HG03025 (cell line): ENCODE measurements at regions not wholly inside any gene's neighbourhood (a gene's known extent, or its start where the extent isn't known, plus 50 kb on each side); places are given as distances from the start of the nearest gene placed in this dataset.
A peak's percentile ranks its signal among the peaks of the same experiment; 100 is the strongest.

Experiments
- ATAC-seq: cut with Tn5 transposase; IDR thresholded peaks from one replicate; pipeline ENCODE4 v1.9.1; 2021; ENCODE audit warnings: mild to moderate bottlenecking, moderate library complexity; ENCODE audit not compliant: unreplicated experiment, low FRiP score

DNA sequence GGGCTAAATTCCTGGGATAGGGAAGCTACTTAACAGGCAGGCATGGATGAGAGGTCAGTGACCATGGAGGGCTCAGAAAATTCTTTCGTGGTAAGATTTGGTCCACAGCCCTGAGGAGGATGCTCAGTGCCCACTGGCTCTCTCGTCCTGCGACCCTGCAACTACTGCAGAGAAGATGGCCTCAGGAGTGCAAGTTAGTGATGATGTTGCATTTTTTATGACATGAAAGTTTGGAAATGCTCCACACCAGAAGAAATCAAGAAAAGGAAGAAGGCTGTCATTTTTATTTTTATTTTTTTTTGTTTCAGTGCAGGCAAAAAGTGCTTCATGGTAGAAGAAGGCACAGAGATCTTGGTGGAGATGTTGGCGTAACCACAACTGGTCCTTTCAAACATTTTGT lies 238.6 kb upstream of the PARD3B start:
- no peak for ATAC-seq

DNA sequence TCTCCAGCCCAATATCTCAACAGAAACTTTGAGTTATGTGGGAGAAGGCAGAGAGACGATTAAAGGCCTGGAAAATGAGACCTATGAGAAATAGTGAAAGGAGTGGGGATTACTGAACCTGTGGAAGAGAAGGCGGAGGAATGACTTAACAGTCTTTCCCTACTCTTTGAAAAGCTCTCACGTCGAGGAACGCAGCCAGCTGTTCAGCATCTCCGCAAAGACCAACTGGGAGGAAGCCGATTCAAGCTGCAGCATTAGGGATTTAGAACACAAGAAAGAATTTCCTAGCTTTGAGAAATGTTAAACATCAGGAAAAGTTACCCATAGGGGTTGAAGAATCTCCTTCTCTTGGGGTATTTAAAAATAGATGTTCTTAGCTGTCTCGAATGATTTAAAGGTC lies 233.2 kb upstream of the PARD3B start:
- ATAC-seq, result no peak

DNA sequence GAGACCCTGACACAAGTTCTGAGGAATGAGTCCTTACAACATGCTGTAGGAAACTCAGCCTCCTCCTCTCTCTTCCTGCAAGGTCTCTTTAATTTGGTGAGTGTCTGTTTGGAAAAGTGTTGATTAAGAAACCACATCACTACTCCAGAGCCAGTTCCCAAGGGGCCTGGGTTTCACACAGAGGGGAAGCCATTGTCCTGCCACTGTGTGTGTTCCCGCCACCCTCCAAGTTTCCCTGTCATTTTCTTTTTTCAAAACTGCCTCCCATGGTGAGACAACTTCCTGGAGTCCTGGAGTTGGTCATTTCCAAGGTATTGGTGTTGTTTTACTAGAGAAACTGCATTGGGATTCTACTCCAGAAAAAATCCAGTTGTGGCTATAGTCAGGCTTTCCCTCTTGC lies 232.0 kb upstream of the PARD3B start:
- no peak for ATAC-seq

DNA sequence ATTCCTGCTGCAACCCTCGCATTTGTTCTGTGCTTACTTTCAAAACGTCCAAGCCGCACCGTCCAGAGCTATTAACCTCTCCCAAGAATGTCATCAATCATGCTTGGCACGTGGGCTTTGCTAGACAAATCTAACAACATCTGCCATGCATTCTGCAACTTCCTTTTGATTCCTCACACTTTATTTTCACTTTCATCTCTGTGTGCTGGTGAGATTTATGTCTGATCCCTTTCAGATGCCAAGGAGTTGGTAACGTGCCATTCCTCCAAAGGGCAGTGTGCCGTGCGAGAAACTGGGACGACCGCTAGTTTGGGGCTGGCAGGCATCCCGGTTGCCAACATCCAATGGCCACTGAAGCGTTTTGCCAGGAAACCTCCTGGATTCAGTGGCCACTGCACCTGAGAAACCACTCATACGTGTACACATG lies 230.0 kb upstream of the PARD3B start:
- ATAC-seq, result no peak

DNA sequence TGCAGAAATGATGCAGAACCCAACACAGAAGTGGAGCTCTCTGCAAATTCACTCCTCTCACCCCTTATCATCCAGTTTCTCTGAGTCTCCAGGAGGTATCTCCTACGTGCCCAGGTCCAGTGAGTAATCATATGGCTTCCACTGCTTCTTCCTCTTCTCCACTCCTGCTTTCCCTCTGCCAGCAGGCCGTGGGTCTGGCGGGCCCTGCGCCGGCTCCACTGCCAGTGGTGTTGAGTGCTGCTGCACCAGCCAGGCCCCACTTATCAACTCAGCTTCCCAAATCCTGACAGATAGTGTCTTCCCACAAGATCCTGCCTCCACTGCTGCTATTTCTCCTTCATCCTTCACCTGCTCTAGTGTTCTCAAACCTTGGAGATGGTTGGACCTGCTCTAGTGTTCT lies 227.6 kb upstream of the PARD3B start:
- ATAC-seq, result no peak

DNA sequence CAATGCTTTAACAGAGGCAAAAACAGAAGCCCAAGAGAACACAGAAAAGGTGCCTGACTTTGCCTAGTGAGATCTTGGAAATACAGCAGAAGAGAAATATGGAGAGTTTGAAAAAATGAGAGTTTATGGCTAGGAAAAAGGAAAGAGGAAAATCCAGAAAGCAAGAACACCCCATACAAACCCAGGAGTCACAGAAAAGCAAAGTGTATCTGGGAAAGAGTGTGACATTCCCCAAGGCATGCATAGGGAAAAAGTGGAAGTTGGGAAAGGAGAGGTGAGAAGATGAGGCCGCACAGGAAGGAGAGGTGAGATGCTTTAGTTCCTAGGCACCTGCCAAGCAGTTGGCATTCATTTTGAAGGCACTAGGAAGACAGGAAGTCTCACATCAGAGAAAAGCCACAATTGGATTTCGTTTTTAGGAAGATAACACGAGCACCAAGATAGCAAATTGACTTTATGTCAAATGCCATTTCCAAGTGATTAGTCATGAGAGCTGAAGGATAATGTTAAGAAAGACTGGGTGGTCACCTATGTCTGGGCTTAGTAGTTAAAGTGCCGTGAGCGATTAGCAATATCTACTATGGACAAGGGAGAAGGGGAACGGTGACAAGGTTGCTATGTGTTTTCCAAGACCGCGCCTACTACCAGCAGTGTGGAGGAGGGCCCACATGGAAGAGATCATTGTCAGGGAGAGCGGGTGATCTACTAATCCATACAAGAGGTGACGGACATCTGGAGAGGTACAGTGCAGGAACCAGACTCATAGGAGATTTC lies 224.1 kb upstream of the PARD3B start:
- ATAC-seq, result no peak

DNA sequence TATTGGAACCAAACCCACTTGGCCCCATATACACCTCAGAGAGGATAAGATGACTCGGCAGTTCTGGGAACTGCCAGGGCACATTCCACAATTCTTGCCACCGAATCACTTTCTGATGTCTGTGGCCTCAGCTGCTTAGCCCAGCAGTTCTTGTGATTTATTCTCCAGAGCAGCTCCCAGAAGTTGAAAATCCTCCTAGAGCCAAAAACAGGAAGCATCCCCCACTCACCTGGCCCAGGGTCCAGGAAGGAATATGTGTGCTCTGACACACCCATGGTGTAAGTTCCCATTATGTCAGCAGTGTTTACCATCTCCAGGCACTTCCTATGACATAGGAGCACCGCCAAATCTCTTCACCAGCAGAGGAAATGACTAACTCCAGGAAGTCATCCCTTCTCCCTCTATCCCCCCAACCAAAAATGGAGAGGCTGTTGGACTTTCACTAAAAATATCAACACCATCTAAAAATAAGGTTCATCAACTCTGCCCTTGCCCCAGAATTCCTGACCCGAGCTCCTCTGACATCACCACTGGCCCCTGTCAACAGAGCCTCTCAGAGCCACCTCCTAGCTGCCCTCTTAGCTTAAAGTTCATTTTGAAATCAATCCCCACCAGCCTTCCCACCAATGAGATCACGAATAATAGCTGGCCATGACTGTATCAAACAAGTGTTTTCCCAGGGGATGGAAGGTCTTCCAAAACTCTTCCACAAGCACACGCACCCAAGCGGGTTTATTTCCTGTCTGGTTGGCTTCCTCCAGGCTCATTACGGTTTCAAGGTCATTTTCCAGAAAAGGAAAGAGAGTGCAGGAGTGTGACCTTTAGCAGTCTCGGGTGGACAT lies 223.1 kb upstream of the PARD3B start:
- ATAC-seq, result no peak

DNA sequence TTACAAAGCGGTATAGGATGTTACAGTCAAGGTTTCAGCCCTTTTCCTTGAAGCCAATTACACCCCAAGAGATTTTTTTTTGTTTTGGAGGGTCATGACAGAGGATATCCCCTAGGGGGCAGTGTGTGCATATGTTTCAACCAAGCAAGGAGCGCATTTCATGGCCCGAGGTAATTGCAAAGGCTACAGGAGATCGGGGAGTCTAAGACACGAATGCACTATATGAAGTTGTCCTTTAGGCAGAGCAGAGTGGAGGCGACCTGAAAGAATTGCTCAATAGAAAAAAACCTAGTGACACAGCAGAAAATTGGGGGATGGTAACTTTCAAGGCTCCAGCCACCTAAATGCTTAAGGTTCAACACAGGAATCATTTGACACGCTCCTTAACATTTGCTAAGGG lies 219.8 kb upstream of the PARD3B start:
- ATAC-seq, result peak; percentile 84

DNA sequence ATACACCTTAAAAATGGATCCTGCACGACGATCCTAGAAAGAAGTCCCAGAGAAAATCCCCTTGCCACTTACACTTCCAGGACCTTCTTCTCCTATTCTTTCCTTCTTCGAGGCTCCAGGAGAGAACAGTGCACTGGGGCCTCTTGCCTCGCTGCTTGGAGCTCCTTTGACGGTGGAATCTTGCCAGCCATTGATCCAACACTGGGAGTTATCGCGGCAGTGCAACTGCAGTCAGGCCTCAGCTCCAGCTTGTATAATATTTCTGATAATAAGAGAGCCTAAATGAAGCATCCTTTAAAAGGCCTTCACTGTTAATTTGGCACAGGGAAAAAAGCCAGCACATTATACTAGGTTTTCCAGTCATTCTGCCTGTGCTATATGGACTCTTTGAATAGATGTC lies 216.9 kb upstream of the PARD3B start:
- no peak for ATAC-seq

DNA sequence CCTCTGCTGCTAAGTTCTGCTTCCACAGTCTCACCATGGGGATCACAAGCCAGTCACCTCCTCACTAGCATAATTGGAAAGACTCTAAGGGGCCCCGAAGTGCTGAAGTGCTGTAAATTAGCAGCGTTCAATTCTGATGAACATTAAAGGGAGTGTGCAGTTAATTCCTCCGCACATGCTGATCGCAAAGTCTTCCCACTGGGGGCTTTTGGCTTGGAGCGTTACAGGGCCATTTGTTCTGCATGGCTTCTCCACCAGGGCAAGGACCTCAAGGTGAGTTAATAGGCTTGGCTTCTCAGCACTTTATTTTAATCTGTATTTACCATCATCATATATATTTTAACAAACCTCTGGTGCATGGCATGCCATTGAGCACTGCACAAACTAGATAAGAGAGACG lies 216.3 kb upstream of the PARD3B start:
- ATAC-seq, result no peak

DNA sequence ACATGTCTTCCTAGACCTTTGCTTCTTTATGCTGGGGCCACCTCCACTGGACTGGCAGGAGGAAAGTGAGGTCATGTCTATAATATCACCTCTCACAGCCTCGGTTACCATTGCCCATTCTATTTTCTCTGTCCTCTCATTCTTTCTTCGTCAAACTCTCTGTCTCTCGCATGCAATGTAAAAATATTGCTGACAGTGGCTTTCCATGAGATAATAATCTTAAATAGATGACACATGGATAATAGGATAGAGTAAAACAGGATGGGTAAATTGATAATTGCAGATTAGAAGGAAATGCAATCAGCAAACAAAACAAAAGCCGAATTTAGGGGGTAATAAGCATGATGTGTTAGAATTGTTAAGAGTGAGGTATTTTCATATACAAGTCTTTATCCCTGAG lies 215.7 kb upstream of the PARD3B start:
- no peak for ATAC-seq

DNA sequence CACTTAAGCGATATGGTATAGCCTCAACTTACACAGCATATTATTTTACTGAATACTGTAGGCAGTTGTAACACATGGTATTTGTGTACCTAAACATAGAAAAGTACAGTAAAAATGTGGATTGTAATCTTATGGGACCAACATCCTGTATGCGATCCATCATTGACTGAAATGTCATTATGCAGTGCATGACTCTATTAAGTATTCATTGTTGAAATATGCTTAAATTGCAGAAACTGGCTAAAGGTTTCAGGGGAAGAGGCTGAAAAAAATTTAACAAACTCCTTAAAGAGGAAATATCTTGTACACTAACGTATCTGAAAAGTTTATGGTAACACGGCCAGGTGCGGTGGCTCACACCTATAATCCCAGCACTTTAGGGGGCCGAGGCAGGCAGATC lies 214.1 kb upstream of the PARD3B start:
- no peak for ATAC-seq

DNA sequence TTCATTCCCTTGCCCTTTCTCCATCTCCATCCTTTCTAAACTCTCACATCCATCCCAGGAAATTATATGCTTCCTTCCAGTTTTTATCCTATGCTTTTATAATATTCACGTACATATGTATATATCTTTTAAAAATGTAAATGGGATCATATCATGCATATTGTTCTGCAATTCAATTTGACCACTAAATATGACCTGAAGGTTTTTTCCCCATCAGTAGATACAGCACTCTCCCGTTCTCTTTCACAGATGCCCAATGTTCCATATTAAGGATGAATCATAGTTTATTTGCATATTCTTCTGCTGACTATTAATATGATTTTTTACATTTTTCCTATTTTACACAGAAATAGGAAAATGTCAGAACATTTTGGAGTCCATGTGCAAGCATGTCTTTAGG lies 213.3 kb upstream of the PARD3B start:
- no peak for ATAC-seq

DNA sequence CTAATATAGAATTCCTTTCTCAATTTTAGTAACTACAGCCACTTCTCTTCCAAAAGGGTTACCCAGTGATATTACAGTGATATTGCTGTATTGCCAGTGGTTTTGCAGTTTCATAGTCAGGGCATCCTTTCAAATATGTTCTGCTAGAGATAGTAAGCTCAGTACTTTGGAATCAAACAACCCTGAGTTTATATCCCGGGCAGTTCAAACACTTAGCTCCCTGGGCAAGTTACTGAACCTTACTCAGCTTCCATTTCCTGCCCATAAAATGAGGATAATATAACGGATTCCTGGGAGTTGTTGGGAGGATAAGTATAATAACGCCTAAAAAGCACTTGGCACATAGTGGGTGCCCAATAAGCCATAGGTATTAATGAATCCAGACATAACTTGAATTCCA lies 212.6 kb upstream of the PARD3B start:
- no peak for ATAC-seq

DNA sequence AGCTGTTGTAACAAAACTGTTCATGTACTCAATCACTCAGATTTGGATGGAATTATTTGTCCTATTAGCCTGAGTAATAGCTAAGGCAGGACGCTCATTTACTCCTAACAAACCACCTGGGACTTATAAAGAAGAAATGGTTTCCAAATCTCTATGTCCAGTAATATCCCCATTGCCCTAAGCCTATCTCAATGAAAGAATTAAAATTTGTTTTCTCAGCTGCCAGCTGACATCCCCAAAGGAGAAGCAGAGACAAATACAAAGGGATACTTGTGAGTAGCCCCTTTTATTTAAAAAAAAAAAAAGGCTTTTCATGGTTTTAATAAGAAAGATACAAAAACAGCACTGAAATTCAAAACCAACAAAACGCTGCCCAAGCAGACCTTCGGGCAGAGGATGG lies 211.4 kb upstream of the PARD3B start:
- ATAC-seq, result no peak

DNA sequence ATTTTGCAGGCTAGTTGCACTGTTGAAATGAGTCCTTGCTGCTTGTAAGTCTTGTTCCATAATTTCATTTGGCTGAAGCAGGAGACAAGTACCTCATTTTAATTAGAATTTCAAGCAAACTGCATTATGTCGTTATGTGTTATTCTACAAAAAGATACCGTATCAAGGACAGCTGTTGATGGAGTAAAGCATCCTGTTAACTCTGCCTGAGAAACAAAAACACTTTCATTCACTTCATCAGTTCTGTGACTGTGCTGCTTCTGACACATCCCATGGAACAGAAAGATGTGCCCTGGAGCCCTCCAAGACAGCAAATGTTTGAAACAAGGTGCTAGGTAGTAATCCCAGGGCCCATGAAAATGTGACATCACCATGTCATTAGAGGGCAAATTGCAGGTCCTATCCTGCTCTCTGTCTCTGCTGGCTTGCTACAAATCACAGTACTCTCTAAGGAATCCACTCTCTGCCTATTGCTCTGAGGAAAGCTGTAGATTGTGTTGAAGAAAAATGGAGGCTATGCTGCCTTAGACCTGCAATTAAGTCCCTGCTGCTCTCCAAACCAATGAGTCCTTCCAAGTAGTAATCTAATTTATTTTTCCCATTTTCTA lies 209.7 kb upstream of the PARD3B start:
- no peak for ATAC-seq

DNA sequence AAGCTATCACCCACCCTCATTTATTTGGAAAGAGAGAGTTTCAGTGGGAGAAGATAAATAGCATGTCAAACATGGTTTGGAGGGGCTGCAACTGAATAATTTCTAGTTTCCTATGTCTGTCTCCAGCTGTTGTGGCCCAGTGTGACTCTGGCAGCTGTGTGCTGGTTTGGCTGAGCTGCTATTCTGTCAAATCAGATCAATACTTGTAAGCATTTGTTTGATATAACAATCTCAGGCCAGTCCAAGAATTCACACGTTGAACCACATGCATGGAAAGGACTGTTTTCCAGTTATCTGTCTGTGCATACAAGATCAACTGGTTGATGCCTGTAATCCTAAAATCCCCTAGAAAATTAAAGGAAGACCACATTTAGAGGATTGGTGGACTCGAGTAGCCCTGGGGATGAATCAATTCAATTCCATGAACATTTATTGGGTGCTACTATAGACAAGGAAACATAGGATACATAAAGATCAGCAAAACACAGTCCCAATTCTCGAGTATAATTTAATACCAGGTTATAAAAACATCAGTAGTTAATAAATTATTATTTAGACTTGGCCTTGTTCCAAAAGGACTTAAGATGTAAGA lies 209.0 kb upstream of the PARD3B start:
- no peak for ATAC-seq

DNA sequence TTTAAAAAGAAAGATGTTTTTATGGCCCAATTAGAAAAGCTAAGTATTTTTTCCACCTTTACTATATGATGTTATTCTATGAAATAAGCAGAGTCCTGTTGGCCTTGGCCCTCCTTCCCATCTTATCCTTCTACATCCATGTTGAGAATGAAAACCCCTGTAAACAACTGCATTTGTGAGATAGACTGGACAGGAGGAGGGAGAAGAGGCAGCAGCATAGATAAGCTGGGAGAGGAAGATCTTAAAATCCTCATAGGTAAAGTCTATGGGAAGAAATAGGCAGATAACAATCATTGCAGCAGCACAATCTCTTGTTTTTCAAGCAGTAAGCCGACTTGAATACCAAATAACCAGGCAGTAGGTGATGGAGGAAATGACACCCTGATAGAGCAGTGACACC lies 207.6 kb upstream of the PARD3B start:
- no peak for ATAC-seq

DNA sequence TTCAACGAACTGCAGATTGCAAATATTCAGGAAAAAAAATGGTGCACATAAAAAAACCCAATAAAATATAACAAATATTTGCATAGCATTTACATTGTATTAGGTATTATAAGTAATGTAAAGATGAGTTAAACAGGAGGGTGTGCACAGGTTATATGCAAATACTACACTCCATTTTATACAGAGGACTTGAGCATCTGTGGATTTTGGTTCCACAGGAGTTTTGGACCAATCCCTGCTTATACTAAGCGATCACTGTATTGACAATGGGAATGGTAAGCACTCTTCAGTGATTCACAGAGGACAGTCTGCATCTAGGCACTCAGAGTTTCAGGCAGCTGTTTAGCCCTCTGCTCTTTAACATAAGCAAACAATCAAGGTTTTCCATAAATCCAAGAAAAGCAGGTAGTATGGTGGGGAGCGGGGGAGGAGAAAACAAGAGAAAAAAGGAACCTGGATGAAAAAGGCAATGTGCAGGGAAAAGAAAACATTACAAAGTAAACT lies 206.0 kb upstream of the PARD3B start:
- no peak for ATAC-seq

DNA sequence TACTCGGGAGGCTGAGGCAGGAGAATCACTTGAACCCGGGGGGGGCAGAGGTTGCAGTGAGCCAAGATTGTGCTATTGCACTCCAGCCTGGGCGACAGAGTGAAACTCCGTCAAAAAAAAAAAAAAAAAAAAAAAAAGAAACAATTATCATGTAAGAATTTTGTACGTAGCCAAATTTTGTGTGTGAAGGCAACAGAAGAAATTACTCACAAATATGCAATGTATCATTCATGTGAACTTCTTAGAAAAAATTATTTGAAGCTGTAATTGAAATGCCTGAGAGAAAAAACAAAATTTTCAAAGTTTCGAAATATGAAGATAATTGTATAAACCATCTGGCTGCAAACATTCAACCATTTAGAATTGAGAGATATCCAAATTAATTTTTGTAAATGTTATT lies 204.8 kb upstream of the PARD3B start:
- no peak for ATAC-seq

DNA sequence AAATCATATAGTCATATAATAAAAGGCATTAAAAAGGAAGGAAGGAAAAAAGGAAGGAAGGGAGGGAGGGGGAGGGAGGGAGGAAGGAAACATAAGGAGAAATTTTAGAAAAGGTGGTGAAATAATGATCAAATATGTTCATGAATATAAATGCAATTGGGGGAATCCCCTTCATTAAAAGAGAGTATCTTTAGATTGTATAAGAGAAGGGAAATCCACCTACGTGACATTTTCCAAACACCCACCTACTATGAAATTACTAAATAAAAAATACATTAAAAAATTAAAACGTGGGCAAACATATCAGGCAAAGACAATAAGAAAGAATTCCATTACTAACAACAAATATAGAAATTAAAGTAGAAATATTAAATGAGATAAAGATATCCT lies 203.4 kb upstream of the PARD3B start:
- ATAC-seq, result no peak
